ENCODE measurements at regions not wholly inside any gene's neighbourhood (a gene's known extent, or its start where the extent isn't known, plus 50 kb on each side); places are given as distances from the start of the nearest gene placed in this dataset.

DNA sequence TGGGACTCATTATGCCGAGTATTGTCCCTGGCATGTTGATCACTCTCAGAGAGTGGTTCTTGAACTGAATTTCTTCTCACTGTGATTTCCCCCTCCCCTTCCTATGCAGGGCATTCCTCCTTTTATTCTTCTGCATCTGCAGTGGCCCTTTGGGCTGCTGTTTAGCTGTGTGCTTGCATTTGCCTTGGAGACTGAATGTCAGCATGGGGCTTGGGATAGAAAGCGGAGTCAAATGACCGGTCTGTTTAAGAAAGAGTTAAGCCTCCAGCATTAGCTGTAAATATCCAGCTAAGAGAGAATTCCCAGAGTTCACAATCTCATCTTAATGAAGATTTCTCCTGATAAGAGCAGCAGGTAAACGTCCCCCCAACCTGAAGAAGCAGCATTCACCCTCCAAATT lies 65.6 kb upstream of the RMST start:
- Histone ChIP-seq H3K36me3 (no peaks in the 10 kb centered on the region), H3K27me3 (no peaks in the 10 kb centered on the region), H3K9me3 (no peaks in the 10 kb centered on the region), H3K4me3 (no peak overlapping the region)
- DNase-seq, result no peak

DNA sequence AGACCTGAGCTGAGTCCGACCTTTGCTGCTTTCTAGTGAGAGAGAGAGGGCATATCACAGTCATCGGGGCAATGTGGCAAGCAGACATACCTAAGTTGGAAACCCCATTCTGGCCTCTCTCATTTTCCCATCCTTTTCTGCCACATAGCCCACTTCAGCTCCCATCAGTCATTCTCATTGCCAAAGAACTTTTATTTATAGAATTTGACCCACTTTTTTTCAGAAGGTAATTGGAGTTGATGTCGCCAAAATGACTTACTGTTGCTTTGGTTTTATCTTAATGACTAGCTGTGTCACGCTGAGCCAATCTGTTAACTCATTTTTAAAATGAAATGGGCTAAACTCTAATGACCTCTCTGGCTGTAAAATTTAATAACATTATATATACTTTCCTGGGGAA lies 63.9 kb upstream of the RMST start:
- Histone ChIP-seq H3K4me3 (no peak overlapping the region), H3K36me3 (no peaks in the 10 kb centered on the region), H3K27me3 (no peaks in the 10 kb centered on the region), H3K9me3 (no peaks in the 10 kb centered on the region)
- DNase-seq, result no peak

GRCh38 chr12:97404093-97404492 lies 58.5 kb upstream of the RMST start:
- no peaks in the 10 kb centered on the region for H3K9me3 ChIP-seq
- H3K4me3 ChIP-seq, result no peak overlapping the region
- no peak for DNase-seq

GRCh38 chr12:97404543-97404942 lies 58.1 kb upstream of the RMST start:
- H3K27me3 ChIP-seq, result no peaks in the 10 kb centered on the region
- DNase-seq, result peak; percentile 16
- no peak overlapping the region for H3K4me3 ChIP-seq
- H3K9me3 ChIP-seq, result no peaks in the 10 kb centered on the region
- H3K36me3 ChIP-seq, result no peaks in the 10 kb centered on the region

More at GRCh38 chr12:97404093-97404492, 58.5 kb upstream of the RMST start:
- Histone ChIP-seq H3K27me3 (no peaks in the 10 kb centered on the region), H3K36me3 (no peaks in the 10 kb centered on the region)

DNA sequence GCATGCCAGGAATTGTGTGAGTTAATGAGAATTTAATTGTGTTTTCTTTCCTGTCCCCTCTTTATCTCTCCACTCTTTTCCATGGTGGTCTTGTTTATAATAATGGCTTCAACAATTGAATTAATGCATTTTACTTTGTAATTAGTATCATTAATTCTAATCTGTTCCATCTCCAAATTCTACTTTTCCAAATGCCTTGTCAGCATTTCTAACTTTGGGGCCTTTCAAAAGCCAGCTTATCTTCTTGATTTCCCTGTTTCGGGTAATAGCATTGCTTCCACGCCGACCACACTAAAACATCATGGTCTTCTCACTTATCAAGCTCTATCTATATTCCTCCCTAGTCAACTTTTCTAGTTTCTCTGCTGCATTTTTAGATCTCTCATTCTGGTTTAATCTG lies 54.2 kb upstream of the RMST start:
- no peak for DNase-seq
- no peaks in the 10 kb centered on the region for H3K36me3 ChIP-seq
- H3K27me3 ChIP-seq, result no peaks in the 10 kb centered on the region
- no peak overlapping the region for H3K4me3 ChIP-seq
- H3K9me3 ChIP-seq, result no peaks in the 10 kb centered on the region

GRCh38 chr12:97411341-97411740 lies 51.3 kb upstream of the RMST start:
- Histone ChIP-seq H3K27me3 (no peaks in the 10 kb centered on the region), H3K9me3 (no peaks in the 10 kb centered on the region), H3K4me3 (no peak overlapping the region), H3K36me3 (no peaks in the 10 kb centered on the region)
- no peak for DNase-seq
